ENCODE measurements at regions not wholly inside any gene's neighbourhood (a gene's known extent, or its start where the extent isn't known, plus 50 kb on each side); places are given as distances from the start of the nearest gene placed in this dataset.
A peak's percentile ranks its signal among the peaks of the same experiment; 100 is the strongest.

DNA sequence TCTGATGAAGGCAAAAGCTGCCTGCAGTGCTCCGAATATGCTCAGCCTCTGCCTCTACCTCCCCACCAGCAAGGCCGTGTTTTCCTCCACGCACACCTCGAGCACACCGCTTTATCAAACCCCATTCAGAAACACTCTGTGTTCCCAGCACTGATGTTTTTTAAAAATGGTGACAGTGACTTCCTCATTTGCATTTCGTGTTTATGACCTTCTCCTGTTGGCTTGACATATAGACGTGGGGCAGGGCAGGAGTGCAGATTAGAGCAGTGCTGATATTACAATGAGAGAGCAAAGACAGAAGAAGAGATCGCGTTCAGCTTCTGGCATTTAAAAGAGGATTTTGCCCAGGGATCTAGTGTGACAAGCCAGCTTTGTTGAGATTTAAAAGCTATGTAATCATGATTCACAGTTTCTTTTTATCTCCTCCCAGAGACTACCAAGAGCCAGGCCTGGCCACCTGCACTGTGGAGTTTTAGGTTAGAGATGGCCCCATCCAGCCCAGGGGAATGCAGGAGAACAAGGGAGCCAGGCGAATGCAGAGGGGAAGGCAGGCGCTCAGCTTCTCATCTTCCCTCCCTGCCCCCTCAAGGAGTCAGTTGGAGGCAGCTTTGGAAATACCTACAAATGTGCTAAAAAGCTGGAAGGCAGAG, 61.5 kb upstream of the NEDD4L start:
- no peak overlapping the region for H3K4me2 ChIP-seq
- ATAC-seq, result no peak
- peaks cover 12% of the 10 kb centered on the region; the same call in 1 of the 2 replicates for H3K4me1 ChIP-seq (ENCODE audit: insufficient read depth)
- H2AFZ ChIP-seq, result peak overlapping the region; percentile 74; the same call in 1 of the 2 replicates
- no peaks in the 10 kb centered on the region for H3F3A ChIP-seq (replicated peaks; ENCODE audit: low read depth)
- DNase-seq (ENCODE audit: low spot score), result no peak
- H3K4me3 Mint-ChIP-seq, result no peak overlapping the region
- no peak for TF ChIP-seq EZH2 (IDR thresholded peaks at IDR 0.05; ENCODE audit: low read depth, unreplicated experiment)
- TF ChIP-seq, protein P1, sequence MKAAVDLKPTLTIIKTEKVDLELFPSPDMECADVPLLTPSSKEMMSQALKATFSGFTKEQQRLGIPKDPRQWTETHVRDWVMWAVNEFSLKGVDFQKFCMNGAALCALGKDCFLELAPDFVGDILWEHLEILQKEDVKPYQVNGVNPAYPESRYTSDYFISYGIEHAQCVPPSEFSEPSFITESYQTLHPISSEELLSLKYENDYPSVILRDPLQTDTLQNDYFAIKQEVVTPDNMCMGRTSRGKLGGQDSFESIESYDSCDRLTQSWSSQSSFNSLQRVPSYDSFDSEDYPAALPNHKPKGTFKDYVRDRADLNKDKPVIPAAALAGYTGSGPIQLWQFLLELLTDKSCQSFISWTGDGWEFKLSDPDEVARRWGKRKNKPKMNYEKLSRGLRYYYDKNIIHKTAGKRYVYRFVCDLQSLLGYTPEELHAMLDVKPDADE (IDR thresholded peaks at IDR 0.05), result no peak
- TF ChIP-seq ZNF331 (CRISPR knock-in tag; IDR thresholded peaks at IDR 0.05; ENCODE audit: low read depth), result no peak
- no peak for TF ChIP-seq JUNB (IDR thresholded peaks at IDR 0.05; ENCODE audit: unreplicated experiment)
- TF ChIP-seq, protein P2, sequence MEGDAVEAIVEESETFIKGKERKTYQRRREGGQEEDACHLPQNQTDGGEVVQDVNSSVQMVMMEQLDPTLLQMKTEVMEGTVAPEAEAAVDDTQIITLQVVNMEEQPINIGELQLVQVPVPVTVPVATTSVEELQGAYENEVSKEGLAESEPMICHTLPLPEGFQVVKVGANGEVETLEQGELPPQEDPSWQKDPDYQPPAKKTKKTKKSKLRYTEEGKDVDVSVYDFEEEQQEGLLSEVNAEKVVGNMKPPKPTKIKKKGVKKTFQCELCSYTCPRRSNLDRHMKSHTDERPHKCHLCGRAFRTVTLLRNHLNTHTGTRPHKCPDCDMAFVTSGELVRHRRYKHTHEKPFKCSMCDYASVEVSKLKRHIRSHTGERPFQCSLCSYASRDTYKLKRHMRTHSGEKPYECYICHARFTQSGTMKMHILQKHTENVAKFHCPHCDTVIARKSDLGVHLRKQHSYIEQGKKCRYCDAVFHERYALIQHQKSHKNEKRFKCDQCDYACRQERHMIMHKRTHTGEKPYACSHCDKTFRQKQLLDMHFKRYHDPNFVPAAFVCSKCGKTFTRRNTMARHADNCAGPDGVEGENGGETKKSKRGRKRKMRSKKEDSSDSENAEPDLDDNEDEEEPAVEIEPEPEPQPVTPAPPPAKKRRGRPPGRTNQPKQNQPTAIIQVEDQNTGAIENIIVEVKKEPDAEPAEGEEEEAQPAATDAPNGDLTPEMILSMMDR (conservative IDR thresholded peaks at IDR 0.05; ENCODE audit: low read depth in 2 of 2), result no peak
- TF ChIP-seq, protein P3, sequence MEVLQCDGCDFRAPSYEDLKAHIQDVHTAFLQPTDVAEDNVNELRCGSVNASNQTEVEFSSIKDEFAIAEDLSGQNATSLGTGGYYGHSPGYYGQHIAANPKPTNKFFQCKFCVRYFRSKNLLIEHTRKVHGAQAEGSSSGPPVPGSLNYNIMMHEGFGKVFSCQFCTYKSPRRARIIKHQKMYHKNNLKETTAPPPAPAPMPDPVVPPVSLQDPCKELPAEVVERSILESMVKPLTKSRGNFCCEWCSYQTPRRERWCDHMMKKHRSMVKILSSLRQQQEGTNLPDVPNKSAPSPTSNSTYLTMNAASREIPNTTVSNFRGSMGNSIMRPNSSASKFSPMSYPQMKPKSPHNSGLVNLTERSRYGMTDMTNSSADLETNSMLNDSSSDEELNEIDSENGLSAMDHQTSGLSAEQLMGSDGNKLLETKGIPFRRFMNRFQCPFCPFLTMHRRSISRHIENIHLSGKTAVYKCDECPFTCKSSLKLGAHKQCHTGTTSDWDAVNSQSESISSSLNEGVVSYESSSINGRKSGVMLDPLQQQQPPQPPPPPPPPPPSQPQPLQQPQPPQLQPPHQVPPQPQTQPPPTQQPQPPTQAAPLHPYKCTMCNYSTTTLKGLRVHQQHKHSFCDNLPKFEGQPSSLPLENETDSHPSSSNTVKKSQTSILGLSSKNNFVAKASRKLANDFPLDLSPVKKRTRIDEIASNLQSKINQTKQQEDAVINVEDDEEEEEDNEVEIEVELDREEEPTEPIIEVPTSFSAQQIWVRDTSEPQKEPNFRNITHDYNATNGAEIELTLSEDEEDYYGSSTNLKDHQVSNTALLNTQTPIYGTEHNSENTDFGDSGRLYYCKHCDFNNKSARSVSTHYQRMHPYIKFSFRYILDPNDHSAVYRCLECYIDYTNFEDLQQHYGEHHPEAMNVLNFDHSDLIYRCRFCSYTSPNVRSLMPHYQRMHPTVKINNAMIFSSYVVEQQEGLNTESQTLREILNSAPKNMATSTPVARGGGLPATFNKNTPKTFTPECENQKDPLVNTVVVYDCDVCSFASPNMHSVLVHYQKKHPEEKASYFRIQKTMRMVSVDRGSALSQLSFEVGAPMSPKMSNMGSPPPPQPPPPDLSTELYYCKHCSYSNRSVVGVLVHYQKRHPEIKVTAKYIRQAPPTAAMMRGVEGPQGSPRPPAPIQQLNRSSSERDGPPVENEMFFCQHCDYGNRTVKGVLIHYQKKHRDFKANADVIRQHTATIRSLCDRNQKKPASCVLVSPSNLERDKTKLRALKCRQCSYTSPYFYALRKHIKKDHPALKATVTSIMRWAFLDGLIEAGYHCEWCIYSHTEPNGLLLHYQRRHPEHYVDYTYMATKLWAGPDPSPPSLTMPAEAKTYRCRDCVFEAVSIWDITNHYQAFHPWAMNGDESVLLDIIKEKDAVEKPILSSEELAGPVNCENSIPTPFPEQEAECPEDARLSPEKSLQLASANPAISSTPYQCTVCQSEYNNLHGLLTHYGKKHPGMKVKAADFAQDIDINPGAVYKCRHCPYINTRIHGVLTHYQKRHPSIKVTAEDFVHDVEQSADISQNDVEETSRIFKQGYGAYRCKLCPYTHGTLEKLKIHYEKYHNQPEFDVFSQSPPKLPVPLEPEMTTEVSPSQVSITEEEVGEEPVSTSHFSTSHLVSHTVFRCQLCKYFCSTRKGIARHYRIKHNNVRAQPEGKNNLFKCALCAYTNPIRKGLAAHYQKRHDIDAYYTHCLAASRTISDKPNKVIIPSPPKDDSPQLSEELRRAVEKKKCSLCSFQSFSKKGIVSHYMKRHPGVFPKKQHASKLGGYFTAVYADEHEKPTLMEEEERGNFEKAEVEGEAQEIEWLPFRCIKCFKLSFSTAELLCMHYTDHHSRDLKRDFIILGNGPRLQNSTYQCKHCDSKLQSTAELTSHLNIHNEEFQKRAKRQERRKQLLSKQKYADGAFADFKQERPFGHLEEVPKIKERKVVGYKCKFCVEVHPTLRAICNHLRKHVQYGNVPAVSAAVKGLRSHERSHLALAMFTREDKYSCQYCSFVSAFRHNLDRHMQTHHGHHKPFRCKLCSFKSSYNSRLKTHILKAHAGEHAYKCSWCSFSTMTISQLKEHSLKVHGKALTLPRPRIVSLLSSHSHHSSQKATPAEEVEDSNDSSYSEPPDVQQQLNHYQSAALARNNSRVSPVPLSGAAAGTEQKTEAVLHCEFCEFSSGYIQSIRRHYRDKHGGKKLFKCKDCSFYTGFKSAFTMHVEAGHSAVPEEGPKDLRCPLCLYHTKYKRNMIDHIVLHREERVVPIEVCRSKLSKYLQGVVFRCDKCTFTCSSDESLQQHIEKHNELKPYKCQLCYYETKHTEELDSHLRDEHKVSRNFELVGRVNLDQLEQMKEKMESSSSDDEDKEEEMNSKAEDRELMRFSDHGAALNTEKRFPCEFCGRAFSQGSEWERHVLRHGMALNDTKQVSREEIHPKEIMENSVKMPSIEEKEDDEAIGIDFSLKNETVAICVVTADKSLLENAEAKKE (CRISPR knock-in tag; IDR thresholded peaks at IDR 0.05), result no peak
- TF ChIP-seq, protein P4, sequence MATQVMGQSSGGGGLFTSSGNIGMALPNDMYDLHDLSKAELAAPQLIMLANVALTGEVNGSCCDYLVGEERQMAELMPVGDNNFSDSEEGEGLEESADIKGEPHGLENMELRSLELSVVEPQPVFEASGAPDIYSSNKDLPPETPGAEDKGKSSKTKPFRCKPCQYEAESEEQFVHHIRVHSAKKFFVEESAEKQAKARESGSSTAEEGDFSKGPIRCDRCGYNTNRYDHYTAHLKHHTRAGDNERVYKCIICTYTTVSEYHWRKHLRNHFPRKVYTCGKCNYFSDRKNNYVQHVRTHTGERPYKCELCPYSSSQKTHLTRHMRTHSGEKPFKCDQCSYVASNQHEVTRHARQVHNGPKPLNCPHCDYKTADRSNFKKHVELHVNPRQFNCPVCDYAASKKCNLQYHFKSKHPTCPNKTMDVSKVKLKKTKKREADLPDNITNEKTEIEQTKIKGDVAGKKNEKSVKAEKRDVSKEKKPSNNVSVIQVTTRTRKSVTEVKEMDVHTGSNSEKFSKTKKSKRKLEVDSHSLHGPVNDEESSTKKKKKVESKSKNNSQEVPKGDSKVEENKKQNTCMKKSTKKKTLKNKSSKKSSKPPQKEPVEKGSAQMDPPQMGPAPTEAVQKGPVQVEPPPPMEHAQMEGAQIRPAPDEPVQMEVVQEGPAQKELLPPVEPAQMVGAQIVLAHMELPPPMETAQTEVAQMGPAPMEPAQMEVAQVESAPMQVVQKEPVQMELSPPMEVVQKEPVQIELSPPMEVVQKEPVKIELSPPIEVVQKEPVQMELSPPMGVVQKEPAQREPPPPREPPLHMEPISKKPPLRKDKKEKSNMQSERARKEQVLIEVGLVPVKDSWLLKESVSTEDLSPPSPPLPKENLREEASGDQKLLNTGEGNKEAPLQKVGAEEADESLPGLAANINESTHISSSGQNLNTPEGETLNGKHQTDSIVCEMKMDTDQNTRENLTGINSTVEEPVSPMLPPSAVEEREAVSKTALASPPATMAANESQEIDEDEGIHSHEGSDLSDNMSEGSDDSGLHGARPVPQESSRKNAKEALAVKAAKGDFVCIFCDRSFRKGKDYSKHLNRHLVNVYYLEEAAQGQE (IDR thresholded peaks at IDR 0.05; ENCODE audit: unreplicated experiment), result no peak
- TF ChIP-seq EZH2phosphoT487 (IDR thresholded peaks at IDR 0.05; ENCODE audit: unreplicated experiment), result no peak
- TF ChIP-seq ZNF114 (CRISPR knock-in tag; IDR thresholded peaks at IDR 0.05), result no peak
- no peak for TF ChIP-seq NANOG (IDR thresholded peaks at IDR 0.05; ENCODE audit: borderline replicate concordance)
- TF ChIP-seq POLR2AphosphoS5 (IDR thresholded peaks at IDR 0.05; ENCODE audit: low read depth), result no peak
- TF ChIP-seq STAT1 (IDR thresholded peaks at IDR 0.05; ENCODE audit: unreplicated experiment), result no peak
- TF ChIP-seq CREB1 (CRISPR knock-in tag; IDR thresholded peaks at IDR 0.05; ENCODE audit: low read depth), result no peak
- H3K4me3 ChIP-seq, result no peak overlapping the region
- no peaks in the 10 kb centered on the region for H3K36me3 ChIP-seq (ENCODE audit: insufficient read depth)
- no peak overlapping the region for H3K27ac ChIP-seq (ENCODE audit: low read depth)
- peaks cover 20% of the 10 kb centered on the region for H3K4me1 Mint-ChIP-seq
- H3K9me3 Mint-ChIP-seq, result no peaks in the 10 kb centered on the region
- peaks cover 3% of the 10 kb centered on the region for H3K27me3 Mint-ChIP-seq (ENCODE audit: insufficient read depth, low read depth, poor library complexity)
- H3K27ac Mint-ChIP-seq, result no peak overlapping the region
- no peaks in the 10 kb centered on the region for H3K9me2 ChIP-seq (ENCODE audit: insufficient read depth)
- H4K20me1 ChIP-seq (replicated peaks; ENCODE audit: insufficient read depth), result no peaks in the 10 kb centered on the region
- no peaks in the 10 kb centered on the region for H3K79me2 ChIP-seq (replicated peaks; ENCODE audit: insufficient read depth)
- no peaks in the 10 kb centered on the region for H3K36me3 Mint-ChIP-seq (ENCODE audit: low read depth)
- H3K27me3 ChIP-seq (ENCODE audit: insufficient read depth), result no peaks in the 10 kb centered on the region
